ENCODE measurements at regions not wholly inside any gene's neighbourhood (a gene's known extent, or its start where the extent isn't known, plus 50 kb on each side); places are given as distances from the start of the nearest gene placed in this dataset.

DNA sequence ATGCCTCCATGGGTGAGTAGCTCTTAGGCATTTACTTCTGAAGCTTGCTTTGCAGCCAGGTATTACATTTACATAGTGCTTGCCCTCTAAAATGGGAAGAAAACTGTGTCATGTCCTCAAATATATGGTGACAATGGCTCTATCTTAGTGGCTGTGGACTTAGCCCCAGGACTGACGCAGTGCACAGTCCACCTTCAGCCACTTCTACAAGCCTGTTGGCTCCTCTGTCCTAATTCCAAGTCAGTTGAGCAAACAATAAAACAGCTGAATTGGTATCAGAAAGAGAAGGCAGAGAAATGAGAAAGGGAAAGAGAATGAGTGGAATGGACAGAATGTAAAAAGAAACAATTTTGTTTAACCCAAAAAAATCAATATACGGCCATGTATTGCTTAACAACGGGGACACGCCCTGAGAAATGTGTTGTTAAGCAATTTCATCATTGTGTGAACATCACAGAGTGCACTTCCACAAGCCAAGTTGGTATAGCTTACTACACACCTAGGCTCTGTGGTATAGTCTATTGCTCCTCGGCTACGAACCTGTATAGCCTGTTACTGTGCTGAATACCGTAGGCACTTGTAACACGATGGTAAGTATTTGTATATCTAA is 93.5 kb downstream of the GRIN2B start:
- Histone ChIP-seq H2AFZ (ENCODE audit: low read length) (no peak overlapping the region), H3K9me3 (ENCODE audit: low read length) (no peaks in the 10 kb centered on the region), H3K4me2 (ENCODE audit: low read length) (no peak overlapping the region), H3K36me3 (ENCODE audit: insufficient read depth, low read length) (no peaks in the 10 kb centered on the region), H4K20me1 (ENCODE audit: insufficient read depth, low read length) (no peaks in the 10 kb centered on the region), H3K79me2 (ENCODE audit: insufficient read depth, low read depth, low read length) (no peaks in the 10 kb centered on the region), H3K4me1 (ENCODE audit: insufficient read depth, low read length, poor library complexity, severe bottlenecking) (no peaks in the 10 kb centered on the region), H3K9me2 (ENCODE audit: insufficient read depth, low read length) (no peaks in the 10 kb centered on the region), H3K4me3 (ENCODE audit: low read depth, low read length, poor library complexity, severe bottlenecking) (no peak overlapping the region), H3K27ac (ENCODE audit: low read depth, low read length, poor library complexity, severe bottlenecking) (no peak overlapping the region)
- ChIA-PET POLR2A (interaction anchor here (1.6 kb wide), 2 partner anchors 12 to 18 kb away, joined by 3 to 5 read pairs; no protein-coding TSS in a partner anchor), CTCF (ENCODE audit: unreplicated experiment) (no interaction called here)
- no peak for DNase-seq (ENCODE audit: low spot score)
- intact Hi-C loops (cut with micrococcal nuclease; ENCODE audit: unreplicated experiment), result no loop called here
- no peak for TF ChIP-seq EZH2phosphoT487 (IDR thresholded peaks at IDR 0.05; ENCODE audit: borderline replicate concordance, low read depth, low read length)
- no peak for TF ChIP-seq CTCF (conservative IDR thresholded peaks at IDR 0.05; ENCODE audit: low read length)
- BruUV-seq (replicated peaks), result no TSS peak

DNA sequence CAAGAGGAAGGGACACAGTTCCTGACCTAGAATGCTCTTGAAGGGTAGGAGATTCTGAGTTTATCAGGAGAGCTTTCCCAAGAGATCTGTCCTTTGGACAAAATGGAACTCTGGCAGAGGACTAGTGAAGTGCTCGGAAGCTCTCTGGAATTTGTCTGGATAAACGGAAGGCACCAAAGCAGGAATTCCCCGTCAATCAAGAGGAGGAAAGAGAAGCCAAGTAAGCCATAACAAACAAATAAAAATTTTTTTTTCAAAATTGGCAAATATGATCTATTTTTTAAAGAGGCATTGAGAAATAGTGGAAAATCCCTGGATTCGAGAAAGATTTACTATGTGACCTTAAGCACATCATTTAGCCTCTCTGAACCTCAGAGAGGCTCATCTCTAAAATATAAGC is 99.2 kb downstream of the GRIN2B start:
- POLR2A ChIA-PET, result no interaction called here
- Histone ChIP-seq H3K4me1 (ENCODE audit: insufficient read depth, low read length, poor library complexity, severe bottlenecking) (no peaks in the 10 kb centered on the region), H3K27ac (ENCODE audit: low read depth, low read length, poor library complexity, severe bottlenecking) (no peak overlapping the region), H2AFZ (ENCODE audit: low read length) (no peak overlapping the region), H3K4me2 (ENCODE audit: low read length) (no peak overlapping the region), H3K9me3 (ENCODE audit: low read length) (no peaks in the 10 kb centered on the region), H3K4me3 (ENCODE audit: low read depth, low read length, poor library complexity, severe bottlenecking) (no peak overlapping the region), H3K79me2 (ENCODE audit: insufficient read depth, low read depth, low read length) (no peaks in the 10 kb centered on the region), H4K20me1 (ENCODE audit: insufficient read depth, low read length) (no peaks in the 10 kb centered on the region), H3K9me2 (ENCODE audit: insufficient read depth, low read length) (no peaks in the 10 kb centered on the region), H3K36me3 (ENCODE audit: insufficient read depth, low read length) (no peaks in the 10 kb centered on the region)
- no peak for TF ChIP-seq CTCF (conservative IDR thresholded peaks at IDR 0.05; ENCODE audit: low read length)
- no peak for TF ChIP-seq EZH2phosphoT487 (IDR thresholded peaks at IDR 0.05; ENCODE audit: borderline replicate concordance, low read depth, low read length)
- no peak for DNase-seq (ENCODE audit: low spot score)
- CTCF ChIA-PET (ENCODE audit: unreplicated experiment), result no interaction called here
- intact Hi-C loops (cut with micrococcal nuclease; ENCODE audit: unreplicated experiment), result no loop called here
- no TSS peak for BruUV-seq (replicated peaks)

DNA sequence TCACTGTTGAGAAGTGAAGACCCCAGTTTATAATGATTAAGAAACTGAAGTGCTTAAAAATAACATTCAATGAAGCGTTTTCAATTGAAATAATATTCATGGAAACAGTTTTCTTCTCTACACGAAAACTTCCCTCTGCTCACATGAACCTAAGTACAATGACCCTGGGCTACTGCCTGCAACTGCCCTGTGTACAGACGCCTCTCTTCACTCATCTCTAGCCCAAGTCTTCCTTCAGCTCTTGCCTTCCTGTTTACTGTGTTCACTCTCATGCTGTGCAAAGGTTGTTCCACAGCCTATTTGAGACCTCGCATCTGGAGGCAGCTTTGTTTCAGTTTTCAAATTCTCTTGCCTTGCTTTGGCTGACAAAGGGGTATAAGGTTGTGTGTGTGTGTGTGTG is 100.8 kb downstream of the GRIN2B start:
- POLR2A ChIA-PET, result interaction anchor here (0.6 kb wide), 1 partner anchor 1782 kb away, joined by 7 read pairs; no protein-coding TSS in a partner anchor
- intact Hi-C loops (cut with micrococcal nuclease; ENCODE audit: unreplicated experiment), result no loop called here
- H4K20me1 ChIP-seq (ENCODE audit: insufficient read depth, low read length), result no peaks in the 10 kb centered on the region
- H3K36me3 ChIP-seq (ENCODE audit: insufficient read depth, low read length), result no peaks in the 10 kb centered on the region
- DNase-seq (ENCODE audit: low spot score), result no peak
- TF ChIP-seq CTCF (conservative IDR thresholded peaks at IDR 0.05; ENCODE audit: low read length) (no peak), EZH2phosphoT487 (IDR thresholded peaks at IDR 0.05; ENCODE audit: borderline replicate concordance, low read depth, low read length) (no peak)
- H2AFZ ChIP-seq (ENCODE audit: low read length), result no peak overlapping the region
- no peaks in the 10 kb centered on the region for H3K4me1 ChIP-seq (ENCODE audit: insufficient read depth, low read length, poor library complexity, severe bottlenecking)
- H3K27ac ChIP-seq (ENCODE audit: low read depth, low read length, poor library complexity, severe bottlenecking), result no peak overlapping the region
- H3K4me3 ChIP-seq (ENCODE audit: low read depth, low read length, poor library complexity, severe bottlenecking), result no peak overlapping the region
- no TSS peak for BruUV-seq (replicated peaks)
- no peaks in the 10 kb centered on the region for H3K79me2 ChIP-seq (ENCODE audit: insufficient read depth, low read depth, low read length)
- no peaks in the 10 kb centered on the region for H3K9me2 ChIP-seq (ENCODE audit: insufficient read depth, low read length)
- no peaks in the 10 kb centered on the region for H3K9me3 ChIP-seq (ENCODE audit: low read length)
- CTCF ChIA-PET (ENCODE audit: unreplicated experiment), result no interaction called here
- no peak overlapping the region for H3K4me2 ChIP-seq (ENCODE audit: low read length)
